ENCODE measurements at regions not wholly inside any gene's neighbourhood (a gene's known extent, or its start where the extent isn't known, plus 50 kb on each side); places are given as distances from the start of the nearest gene placed in this dataset.

DNA sequence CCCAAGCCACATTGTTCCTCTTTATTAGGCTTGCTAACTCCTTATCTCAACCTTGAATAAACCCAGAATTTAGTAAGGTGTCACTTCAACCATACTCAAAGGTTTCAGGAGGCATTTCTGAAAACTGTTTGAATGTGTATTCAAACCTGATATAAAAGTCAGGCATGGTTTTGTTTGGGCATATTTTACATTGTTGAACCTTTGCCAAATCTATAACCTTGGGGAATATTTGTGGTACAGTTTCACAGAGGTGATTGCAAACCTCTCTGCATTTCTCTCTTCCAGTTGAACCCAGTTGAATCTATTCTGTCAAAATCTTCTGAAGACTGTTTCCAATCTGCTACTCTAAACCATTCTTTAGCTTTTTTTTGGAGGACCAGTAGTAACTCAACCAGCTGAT is 409.0 kb downstream of the TECRL start:
- Histone ChIP-seq H3K4me3 (ENCODE audit: low read length) (no peak overlapping the region), H3K27ac (ENCODE audit: low read depth, low read length) (no peak overlapping the region), H3K27me3 (ENCODE audit: control insufficient read depth, insufficient read depth, low read length, poor library complexity, severe bottlenecking) (no peaks in the 10 kb centered on the region), H3K4me1 (ENCODE audit: control insufficient read depth, insufficient read depth, low read length) (no peaks in the 10 kb centered on the region), H3K9ac (ENCODE audit: extremely low read depth, low read length, poor library complexity, severe bottlenecking) (no peak overlapping the region), H3K36me3 (ENCODE audit: control insufficient read depth, insufficient read depth, low read length) (no peaks in the 10 kb centered on the region), H3K9me3 (ENCODE audit: control insufficient read depth, low read length) (peaks cover 14% of the 10 kb centered on the region)
- Mint-ChIP-seq H3K36me3 (ENCODE audit: low read depth) (no peaks in the 10 kb centered on the region), H3K4me3 (no peak overlapping the region), H3K4me1 (peaks cover 17% of the 10 kb centered on the region), H3K9me3 (peaks cover 9% of the 10 kb centered on the region), H3K27ac (no peak overlapping the region), H3K27me3 (ENCODE audit: insufficient read depth) (no peaks in the 10 kb centered on the region)
- no peak for TF ChIP-seq CTCF (conservative IDR thresholded peaks at IDR 0.05)
- DNase-seq = no peak

- TF ChIP-seq CTCF (conservative IDR thresholded peaks at IDR 0.05) = no peak
- H3K9me3 ChIP-seq (ENCODE audit: control insufficient read depth, low read length) = peaks cover 26% of the 10 kb centered on the region
- no peak overlapping the region for H3K27ac ChIP-seq (ENCODE audit: low read depth, low read length)
- H3K27me3 ChIP-seq (ENCODE audit: control insufficient read depth, insufficient read depth, low read length, poor library complexity, severe bottlenecking) = no peaks in the 10 kb centered on the region
- Mint-ChIP-seq H3K4me3 (no peak overlapping the region), H3K9me3 (peaks cover 29% of the 10 kb centered on the region), H3K27ac (no peak overlapping the region), H3K4me1 (no peaks in the 10 kb centered on the region), H3K36me3 (ENCODE audit: low read depth) (no peaks in the 10 kb centered on the region), H3K27me3 (ENCODE audit: insufficient read depth) (no peaks in the 10 kb centered on the region)
- DNase-seq = no peak
- H3K4me3 ChIP-seq (ENCODE audit: low read length) = no peak overlapping the region
- no peaks in the 10 kb centered on the region for H3K36me3 ChIP-seq (ENCODE audit: control insufficient read depth, insufficient read depth, low read length)
- WGBS, 2 experiments (ENCODE audit: insufficient coverage in 1 of 2, insufficient read length in 1 of 2) = 76% methylated on average over 1 of the region's 1 CpG; no CpG with 5 or more reads in 1 of the 2 experiments
- H3K9ac ChIP-seq (ENCODE audit: extremely low read depth, low read length, poor library complexity, severe bottlenecking) = no peak overlapping the region
- no peaks in the 10 kb centered on the region for H3K4me1 ChIP-seq (ENCODE audit: control insufficient read depth, insufficient read depth, low read length)
Measured at GRCh38 chr4:63986253-63986652, 423.0 kb downstream of the TECRL start.

DNA sequence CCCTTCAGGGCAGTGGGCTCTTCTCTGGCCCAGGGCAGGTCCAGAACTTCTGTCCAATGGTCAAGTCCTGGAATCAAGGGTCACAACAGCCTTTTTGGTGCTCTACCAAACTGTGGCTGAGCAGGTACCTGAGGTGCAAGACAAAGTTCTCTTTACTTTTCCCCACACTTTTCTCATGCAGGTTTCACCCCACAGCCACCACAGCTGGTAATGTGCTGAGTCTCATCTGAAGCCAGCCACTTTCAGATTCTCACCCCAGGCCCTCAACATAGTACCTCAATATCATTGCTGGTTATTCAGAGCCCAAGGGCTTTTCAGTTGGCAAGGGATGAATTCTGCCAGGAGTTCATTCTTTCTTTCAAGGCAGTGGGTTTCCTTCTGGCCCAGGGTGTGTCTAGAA is 426.0 kb downstream of the TECRL start:
- peaks cover 3% of the 10 kb centered on the region for H3K4me1 Mint-ChIP-seq

More for the DNA sequence above, 426.0 kb downstream of the TECRL start:
- no peak for TF ChIP-seq CTCF (conservative IDR thresholded peaks at IDR 0.05)
- Histone ChIP-seq H3K4me3 (ENCODE audit: low read length) (no peak overlapping the region), H3K27me3 (ENCODE audit: control insufficient read depth, insufficient read depth, low read length, poor library complexity, severe bottlenecking) (no peaks in the 10 kb centered on the region), H3K9me3 (ENCODE audit: control insufficient read depth, low read length) (peaks cover 26% of the 10 kb centered on the region), H3K27ac (ENCODE audit: low read depth, low read length) (no peak overlapping the region), H3K36me3 (ENCODE audit: control insufficient read depth, insufficient read depth, low read length) (no peaks in the 10 kb centered on the region), H3K9ac (ENCODE audit: extremely low read depth, low read length, poor library complexity, severe bottlenecking) (no peak overlapping the region), H3K4me1 (ENCODE audit: control insufficient read depth, insufficient read depth, low read length) (no peaks in the 10 kb centered on the region)
- no peaks in the 10 kb centered on the region for H3K36me3 Mint-ChIP-seq (ENCODE audit: low read depth)
- H3K27me3 Mint-ChIP-seq (ENCODE audit: insufficient read depth) = no peaks in the 10 kb centered on the region
- peaks cover 24% of the 10 kb centered on the region for H3K9me3 Mint-ChIP-seq
- H3K27ac Mint-ChIP-seq = no peak overlapping the region
- H3K4me3 Mint-ChIP-seq = no peak overlapping the region
- DNase-seq = no peak
